Amniotic stem cell (primary cell): ENCODE measurements at regions not wholly inside any gene's neighbourhood (a gene's known extent, or its start where the extent isn't known, plus 50 kb on each side); places are given as distances from the start of the nearest gene placed in this dataset.
"Not testable (repeated sequence)": the region's sequence is repeated elsewhere in the genome, so short reads cannot be mapped to it uniquely, and the experiment has no call there.

Experiments used
- DNase-seq: peaks from one replicate; lab custom pipeline; 2025; lab: John Stamatoyannopoulos, UW

GRCh38 chr19:28632371-28633080 lies 580.4 kb downstream of the UQCRFS1 start:
- no peak for DNase-seq

- no peak for DNase-seq
These were observed 581.0 kb downstream of the UQCRFS1 start for GRCh38 chr19:28631961-28632360.

GRCh38 chr19:28627669-28628068 lies 585.3 kb downstream of the UQCRFS1 start:
- DNase-seq = no peak

GRCh38 chr19:28626407-28626806 lies 586.5 kb downstream of the UQCRFS1 start:
- DNase-seq = not testable (repeated sequence)

GRCh38 chr19:28619816-28620429 lies 593.0 kb downstream of the UQCRFS1 start:
- no peak for DNase-seq

- no peak for DNase-seq
These were observed 594.4 kb downstream of the UQCRFS1 start for GRCh38 chr19:28618504-28618903.

- no peak for DNase-seq
These were observed 597.0 kb downstream of the UQCRFS1 start for GRCh38 chr19:28615966-28616365.

- DNase-seq = no peak
These were observed 597.4 kb downstream of the UQCRFS1 start for GRCh38 chr19:28615546-28615916.

- DNase-seq = no peak
These were observed 598.1 kb downstream of the UQCRFS1 start for GRCh38 chr19:28614634-28615545.

GRCh38 chr19:28612275-28612769 lies 600.6 kb downstream of the UQCRFS1 start:
- DNase-seq = no peak

GRCh38 chr19:28611227-28611914 lies 601.6 kb downstream of the UQCRFS1 start:
- not testable (repeated sequence) for DNase-seq

GRCh38 chr19:28610731-28611130 lies 602.2 kb downstream of the UQCRFS1 start:
- DNase-seq = no peak

GRCh38 chr19:28609944-28610343 lies 603.0 kb downstream of the UQCRFS1 start:
- no peak for DNase-seq

- no peak for DNase-seq
These were observed 603.7 kb downstream of the UQCRFS1 start for GRCh38 chr19:28609091-28609755.

- no peak for DNase-seq
These were observed 604.7 kb downstream of the UQCRFS1 start for GRCh38 chr19:28608292-28608691.

GRCh38 chr19:28607066-28607583 lies 605.8 kb downstream of the UQCRFS1 start:
- no peak for DNase-seq

- no peak for DNase-seq
These were observed 606.5 kb downstream of the UQCRFS1 start for GRCh38 chr19:28606269-28607032.

GRCh38 chr19:28605501-28606268 lies 607.3 kb downstream of the UQCRFS1 start:
- no peak for DNase-seq

- DNase-seq = no peak
These were observed 609.5 kb downstream of the UQCRFS1 start for GRCh38 chr19:28603453-28603852.
